Stimulated activated CD4-positive, alpha-beta T cell treated with anti-CD3 and anti-CD28 coated beads, TNF-alpha, amount 100 ng/mL, for 4 hours (primary cell): ENCODE measurements at regions not wholly inside any gene's neighbourhood (a gene's known extent, or its start where the extent isn't known, plus 50 kb on each side); places are given as distances from the start of the nearest gene placed in this dataset.
"Not testable (repeated sequence)": the region's sequence is repeated elsewhere in the genome, so short reads cannot be mapped to it uniquely, and the experiment has no call there.

Experiments
- DNase-seq, 3 experiments: peaks; one replicate each; pipeline ENCODE4 v3.0.0-alpha.2; 2020; ENCODE audit warnings: low read depth in 3 of 3

DNA sequence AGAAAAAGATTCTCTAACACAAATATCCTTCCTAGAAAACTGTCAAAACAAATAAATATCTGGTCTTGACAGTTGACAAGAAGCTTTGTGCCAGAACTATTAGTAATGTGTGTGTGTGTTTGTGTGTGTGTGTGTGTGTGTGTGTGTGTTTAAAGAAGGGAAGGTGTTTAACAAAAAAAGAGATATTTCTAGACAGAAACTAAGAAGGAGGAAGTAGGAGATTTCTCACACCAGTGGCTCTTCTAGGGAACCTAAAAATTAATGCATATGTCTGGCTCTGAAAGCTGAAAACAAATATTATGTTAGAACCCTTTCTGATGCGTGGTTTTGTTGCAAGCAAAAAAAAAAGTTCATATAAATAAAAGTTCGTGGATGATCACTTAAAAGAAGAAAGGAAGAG lies 277.5 kb downstream of the RPS4Y2 start:
- DNase-seq, result no peak

DNA sequence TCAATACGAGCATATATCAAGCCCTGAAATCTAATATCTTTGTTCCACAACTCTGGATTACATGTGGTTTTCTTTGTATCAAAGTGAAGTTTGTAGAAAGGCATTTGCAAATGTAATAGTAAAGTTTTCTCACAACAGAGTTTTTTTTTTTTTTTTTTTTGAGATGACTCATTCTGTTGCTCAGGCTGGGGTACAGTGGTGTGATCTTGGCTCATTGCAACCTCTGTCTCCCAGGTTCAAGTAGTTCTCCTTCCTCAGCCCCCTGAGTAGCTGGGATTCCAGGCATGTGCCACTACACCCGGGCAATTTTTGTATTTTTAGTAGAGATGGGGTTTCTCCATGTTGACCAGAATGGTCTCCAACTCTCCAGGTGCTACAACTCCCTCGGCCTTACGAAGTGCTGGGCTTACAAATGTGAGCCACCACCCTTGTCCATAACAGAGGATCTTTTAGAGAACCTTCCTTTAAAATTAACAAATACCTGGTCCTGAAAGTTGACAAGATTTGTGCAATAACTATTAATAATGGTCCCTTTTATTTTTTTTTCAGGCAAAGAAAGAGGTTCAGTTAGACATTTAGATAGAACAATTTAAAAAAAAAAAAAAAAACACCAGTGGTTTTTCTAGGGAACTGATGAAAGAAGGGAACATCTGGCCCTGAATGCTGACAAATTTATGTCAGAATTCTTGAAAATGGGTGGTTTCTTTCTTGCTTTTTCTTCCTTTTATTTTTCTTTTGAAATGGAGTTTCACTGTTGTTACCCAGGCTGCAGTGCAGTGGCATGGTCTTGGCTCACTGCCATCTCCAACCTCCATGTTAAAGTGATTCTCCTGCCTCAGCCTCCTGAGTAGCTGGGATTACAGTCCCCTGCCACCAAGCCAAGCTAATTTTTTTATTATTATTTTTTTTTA lies 278.5 kb downstream of the RPS4Y2 start:
- DNase-seq, result no peak

DNA sequence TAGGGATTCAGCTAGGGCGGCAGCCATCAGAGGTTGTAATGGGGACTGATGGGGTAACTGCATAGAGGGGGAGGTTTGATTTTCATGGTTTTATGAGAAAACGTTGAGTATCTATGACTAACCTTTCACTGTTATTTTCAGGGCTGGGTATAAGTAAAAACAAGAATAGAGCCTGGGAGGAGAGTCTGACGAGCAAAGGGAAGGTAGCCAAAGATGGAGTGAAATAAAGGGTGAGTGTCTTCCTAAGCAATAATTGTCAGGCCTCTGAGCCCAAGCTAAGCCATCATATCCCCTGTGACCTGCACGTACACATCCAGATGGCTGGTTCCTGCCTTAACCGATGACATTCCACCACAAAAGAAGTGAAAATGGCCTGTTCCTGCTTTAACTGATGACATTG lies 281.5 kb downstream of the RPS4Y2 start:
- not testable (repeated sequence) for DNase-seq

DNA sequence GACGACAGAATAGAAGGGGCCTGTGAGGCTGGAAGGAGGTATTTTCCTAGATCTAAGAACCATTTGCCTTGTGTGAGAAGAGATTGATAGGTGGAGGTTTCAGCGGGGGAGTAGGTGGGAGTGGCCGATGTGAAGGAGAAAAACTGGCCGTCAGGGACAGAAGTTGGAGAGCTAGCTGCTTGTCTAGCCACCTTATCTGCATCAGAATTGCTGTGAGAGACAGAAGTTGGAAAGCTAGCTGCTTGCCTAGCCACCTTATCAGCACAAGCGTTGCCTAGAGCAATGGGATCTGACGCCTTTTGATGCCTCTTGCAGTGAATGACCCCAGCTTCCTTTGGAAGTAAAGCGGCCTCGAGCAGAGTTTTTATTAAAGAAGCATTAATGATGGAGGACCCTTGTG lies 283.9 kb downstream of the RPS4Y2 start:
- no peak for DNase-seq

DNA sequence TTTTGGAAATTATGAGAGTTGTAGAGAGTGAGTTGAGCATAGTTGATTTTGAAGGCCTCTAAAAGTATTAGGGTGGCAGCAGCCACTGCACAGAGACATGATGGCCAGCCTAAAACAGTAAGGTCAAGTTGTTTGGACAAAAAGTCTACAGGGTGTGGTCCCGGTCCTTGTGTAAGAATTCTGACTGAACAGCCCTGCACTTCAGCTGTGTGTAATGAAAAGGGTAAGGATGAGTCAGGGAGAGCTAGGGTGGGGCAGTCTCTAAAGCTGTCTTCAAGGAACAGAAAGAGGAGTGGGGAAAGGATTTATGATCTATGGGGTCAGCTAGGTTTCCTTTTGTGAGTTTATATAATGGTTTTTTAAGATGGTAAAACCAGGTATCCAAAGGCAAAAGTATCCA lies 284.8 kb downstream of the RPS4Y2 start:
- DNase-seq, result not testable (repeated sequence)

DNA sequence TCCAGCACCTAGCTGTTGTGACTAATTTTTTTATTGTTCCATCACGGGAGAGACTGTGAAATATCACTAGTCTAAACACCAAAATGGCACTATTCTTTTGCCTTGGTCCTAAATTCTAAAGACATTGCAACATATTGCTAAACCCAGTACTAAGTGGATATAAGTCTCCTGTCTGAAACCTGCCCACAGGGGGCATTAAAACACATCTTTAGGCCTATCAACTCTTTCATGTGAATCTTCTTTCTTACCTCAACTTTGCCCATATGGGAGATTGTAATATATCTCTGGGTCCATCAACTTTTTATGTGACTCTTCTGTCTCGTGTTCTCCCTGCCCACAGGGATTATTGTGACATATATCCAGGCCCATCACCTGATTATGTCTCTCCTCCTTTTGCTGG lies 317.2 kb downstream of the RPS4Y2 start:
- no peak for DNase-seq

DNA sequence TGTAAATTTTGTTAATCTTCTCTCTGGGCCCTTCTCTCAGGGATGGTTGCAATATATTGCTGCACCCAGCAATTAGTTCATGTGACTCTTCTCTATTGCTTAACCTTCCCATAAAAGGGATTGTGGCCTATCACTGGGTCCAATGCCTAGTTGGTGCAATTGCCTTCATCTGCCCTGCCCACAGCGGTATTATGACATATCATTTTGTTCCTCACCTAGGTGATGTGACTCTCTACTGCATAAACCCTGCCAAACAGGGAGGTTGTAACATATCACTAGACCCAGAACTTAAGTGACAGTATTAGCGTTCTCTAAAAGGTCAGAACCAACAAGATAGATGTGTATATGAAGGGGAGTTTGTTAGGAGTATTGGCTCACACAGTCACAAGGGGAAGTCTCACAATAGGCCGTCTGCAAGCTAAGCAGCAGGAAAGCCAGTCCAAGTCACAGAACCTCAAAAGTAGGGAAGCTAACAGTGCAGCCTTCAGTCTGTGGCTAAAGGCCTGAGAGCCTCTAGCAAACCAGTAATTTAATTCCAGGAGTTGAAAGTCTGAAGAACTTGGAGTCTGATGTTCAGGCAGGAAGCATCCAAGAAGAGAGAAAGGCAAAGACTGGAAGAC lies 317.8 kb downstream of the RPS4Y2 start:
- DNase-seq, result no peak

DNA sequence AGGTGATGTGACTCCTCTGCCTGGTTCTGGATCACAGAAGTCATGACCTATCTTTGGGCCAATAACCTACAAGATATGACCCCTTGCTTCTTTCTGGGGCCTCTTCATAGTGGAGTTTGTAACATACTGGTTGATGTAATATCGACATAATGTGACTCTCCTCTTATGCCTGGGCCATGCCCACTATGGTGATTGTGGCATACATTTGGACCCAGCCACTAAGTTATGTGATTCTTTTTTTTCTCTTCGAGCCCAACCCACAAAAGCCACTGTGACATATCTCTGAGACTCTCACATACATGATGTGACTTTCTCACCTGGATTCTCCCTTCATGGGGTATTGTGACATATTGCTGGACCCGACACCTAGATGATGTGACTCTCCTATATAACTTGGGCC lies 319.8 kb downstream of the RPS4Y2 start:
- no peak for DNase-seq

DNA sequence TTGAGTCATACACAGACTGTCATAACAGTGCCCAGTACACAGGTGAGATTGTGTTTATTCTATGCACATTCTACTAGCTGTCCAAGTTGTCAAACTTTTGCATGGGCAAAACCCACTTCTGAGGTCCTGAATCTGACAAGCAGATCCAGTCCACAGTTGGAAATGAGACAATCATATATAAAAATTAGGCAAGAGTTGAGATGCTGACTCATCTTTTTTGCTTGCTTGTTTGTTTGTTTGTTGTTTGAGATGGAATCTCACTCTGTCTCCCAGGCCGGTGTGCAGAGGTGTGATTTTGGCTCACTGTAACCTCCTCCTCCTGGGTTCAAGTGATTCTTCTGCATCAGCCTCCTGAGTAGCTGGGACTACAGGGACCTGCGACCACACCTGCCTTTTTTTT lies 323.8 kb downstream of the RPS4Y2 start:
- no peak for DNase-seq

DNA sequence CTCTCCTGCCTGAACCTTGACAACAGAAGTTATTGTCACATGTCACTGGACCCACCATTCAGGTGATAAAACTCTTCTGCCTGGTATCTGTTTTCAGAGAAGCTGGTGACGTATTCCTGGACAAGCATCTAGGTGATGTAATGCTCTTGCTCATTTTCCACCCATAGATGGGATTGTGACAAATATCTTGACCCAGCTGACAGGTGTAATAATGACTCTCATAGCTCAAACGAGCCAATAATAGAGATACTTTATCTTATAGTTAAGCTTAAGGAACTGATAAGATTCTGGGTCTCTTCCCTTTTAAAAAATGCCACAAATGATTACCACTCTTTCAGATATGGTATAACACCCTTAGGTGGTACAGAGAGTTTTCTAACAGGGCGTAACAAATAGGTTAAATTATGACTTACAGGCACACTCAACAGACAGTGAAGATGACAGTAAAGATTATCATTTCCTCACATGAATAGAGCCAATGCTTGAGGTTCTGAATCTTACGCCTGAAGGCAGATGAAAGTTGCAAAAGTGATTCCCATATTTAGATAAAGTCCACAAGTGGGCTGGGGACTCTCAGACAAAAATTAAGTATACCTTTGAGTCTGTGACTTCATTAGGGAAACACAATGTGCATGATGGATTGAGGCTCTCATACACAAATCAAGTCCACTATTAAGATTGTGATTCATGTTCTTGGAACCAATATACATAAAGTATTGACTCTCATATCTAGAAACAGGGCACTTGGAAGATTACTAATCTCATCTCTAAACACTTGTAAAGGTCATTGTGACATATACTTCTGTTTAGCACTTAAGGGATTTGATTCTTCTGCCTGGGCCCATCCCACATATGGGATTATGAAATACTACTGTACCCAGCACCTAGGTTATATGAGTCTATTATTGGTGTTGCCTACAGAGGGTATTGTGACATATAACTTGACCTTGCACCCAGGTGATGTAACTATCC lies 326.0 kb downstream of the RPS4Y2 start:
- no peak for DNase-seq

DNA sequence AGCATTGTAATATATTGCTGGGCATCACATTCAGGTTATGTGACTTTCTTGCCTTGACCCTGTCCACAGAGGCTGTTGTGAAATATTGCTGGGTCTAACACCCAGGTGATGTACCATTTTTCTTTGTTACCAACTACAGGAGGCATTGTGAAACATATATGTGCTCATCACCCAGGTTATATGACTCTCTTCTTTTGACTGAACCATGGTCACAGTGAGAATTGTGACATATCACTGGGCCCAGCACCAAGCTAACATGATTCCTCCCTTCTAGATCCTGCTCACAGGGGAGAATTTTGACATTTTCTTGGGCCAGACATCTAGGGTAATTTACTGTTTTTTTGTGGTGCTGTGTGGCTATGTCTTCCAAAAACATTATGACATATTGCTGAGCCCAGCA lies 326.7 kb downstream of the RPS4Y2 start:
- no peak for DNase-seq

DNA sequence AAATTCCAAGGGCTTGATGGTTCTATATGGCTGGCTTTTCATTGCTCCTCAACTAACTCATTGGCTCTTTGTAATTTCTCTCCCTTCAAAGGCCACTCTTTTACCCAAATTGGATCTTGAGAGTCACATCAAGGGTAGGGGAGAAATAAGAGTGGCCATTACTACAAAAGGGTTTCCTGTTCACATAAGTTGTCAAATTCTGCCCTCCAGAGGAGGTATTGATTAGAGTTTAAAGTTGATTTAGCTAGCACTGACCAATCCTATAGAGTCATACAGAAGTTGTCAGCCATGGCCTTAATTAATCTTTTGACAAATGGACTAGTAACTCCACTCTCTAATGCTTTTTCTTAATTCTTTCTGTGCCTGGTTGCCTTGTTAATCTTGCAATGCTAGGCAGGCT lies 336.0 kb downstream of the RPS4Y2 start:
- no peak for DNase-seq

DNA sequence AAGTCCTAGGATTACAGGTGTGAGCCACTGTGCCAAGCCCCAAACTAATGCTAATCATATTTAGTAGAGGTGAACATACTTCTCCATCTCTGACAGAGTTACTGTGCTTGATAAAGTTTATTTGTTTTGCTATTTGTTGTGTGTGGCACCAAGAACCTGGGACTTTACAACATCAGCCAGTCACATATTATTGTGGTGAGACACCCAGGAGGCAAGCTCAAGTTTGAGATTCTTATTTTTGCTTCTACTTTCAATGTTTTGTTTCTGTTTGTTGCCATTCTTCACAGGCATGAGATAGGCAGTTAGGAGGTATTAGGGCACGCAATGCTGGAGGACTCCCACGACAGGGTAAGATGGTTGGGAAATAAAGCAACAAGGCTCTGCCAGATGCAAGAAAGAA lies 346.6 kb downstream of the RPS4Y2 start:
- DNase-seq, result no peak

DNA sequence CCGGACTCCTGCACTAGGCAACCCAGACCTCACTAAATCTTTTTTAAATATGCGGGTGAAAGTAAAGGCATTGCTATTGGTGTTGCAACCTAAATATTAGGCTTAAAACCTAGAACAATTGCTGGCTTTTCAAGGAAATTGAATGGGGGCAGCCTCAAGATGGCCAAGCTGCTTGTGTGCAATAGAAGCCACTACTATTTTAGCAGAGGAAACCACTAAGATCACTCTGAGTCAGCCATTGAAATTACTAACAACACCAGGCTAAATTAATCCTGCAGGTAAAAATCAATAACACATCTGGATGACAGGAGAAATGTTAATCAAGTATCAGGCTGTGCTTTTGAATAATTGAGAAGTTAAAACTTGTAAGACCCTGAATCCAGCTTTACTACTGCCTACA lies 348.0 kb downstream of the RPS4Y2 start:
- DNase-seq, result no peak

DNA sequence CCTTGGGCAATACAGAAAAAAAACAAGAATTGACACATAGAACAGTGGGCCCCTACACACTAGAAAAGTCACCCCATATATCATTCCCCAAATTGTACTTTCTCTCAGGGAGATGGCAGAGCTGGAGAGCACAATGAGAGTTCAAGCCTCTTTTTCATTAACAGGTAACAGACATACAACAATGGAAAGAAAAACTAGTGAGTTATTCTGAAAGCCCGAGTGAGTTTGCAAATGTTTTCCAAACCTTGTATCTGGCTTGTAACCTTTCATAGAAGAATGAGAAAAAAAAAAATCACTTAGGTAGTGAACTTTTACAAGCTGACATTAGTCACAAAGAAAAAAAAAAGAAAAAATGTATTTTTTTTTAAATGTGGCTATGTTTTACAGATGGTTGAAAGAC lies 349.6 kb downstream of the RPS4Y2 start:
- DNase-seq, result no peak

DNA sequence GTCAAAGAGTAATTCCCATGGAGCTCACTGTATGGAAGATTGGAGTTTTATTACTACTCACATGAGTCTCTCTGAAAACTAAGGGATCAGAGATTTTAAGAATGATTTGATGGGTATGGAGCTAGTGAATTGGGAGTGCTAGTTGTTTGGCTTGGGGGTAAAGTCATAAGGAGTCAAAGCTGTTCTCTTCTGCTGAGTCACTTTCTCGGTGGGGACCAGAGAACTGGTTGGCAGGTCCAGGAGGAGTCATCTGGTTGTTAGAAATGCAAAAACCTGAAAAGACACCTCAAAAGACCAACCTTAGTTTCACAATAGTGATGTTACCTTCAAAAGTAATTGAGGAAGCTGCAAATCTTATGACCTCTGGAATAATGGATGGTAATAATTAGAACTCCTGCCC lies 355.4 kb downstream of the RPS4Y2 start:
- DNase-seq, result no peak

DNA sequence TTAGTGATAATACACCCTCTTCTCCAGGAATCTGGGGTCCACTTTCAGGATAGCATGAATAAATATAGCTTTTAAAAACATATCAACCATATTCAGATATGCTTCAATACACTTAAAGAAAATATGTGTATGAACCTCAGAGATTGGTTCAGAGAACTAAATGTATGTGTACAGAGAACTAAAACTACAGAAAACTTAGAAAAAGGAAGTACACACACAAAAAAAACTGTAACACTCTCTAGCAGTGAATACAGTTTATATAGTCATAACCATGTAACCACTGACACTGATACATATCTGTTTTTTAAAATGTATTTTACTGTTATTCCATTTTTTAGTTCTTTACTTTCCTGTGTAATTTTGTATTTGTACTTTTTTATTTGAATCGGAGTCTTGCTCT lies 365.2 kb downstream of the RPS4Y2 start:
- no peak for DNase-seq

DNA sequence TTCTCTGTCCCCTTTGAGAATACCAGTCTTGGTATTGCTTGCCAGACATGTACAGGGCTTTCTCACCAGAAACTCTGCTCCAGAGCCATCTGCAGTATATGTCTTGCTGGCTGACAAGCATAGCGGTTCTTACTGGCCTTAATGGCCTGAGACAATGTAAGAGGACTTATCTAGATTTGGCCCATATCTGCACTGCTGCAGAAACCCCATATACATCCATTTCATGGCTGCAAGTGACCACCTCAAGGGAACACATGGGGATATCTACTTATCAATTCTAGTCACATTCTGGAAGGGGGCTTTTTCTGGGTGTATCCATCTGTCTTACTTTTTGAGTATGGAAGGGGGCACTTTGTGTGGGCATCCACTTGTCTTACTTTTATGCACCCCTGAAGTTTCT lies 375.5 kb upstream of the RBMY1B start:
- no peak for DNase-seq

DNA sequence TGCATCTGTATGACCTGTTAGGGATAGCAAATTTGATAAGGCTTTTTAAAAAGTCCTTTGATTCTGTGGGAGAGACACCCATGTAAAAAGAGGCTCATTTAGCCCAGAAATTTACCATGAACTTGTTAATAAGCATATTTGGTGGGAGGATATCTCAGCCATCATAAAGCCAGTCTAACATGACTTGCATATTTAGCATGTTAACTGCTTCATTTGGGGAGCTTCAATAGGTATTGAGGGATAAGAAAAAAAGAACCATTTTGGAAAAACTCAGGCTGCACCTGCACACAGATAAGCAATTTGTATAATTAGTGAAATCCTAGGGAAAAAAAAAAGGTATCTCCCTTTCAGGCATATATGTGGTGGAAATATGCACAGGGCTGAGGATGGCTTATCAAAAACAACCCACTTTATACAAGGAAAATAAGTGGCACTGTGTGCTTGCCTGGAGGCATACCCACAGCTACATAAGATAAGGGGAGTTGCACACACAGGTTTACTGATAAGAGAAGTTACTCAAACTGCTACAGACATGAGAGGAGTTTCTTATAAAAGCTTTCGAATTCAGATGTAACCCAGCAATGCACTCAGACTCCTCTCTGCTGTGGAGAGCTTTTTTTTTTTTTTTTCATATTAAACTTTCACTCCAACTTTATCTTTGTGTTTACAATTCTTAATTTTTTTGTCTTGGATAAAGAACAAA lies 372.9 kb upstream of the RBMY1B start:
- no peak for DNase-seq

DNA sequence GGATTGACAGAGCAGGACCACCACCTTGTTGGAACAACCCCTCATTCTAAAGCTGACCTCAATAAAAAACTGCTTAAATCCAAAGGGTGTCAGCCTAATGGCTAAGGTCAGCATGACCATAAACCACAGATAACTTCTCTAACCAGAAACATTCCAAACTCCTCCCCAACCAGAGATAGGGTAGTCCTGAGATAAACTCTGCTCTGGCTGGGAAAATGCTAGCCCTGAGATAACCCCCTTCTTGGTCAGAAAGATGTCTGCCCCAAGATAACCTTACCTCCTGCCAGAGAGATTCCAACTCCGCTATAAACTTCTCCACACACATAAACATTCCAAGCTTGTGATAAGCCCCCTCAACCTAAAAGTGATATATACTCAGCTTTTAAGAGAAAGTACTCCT lies 364.8 kb upstream of the RBMY1B start:
- DNase-seq, result no peak

DNA sequence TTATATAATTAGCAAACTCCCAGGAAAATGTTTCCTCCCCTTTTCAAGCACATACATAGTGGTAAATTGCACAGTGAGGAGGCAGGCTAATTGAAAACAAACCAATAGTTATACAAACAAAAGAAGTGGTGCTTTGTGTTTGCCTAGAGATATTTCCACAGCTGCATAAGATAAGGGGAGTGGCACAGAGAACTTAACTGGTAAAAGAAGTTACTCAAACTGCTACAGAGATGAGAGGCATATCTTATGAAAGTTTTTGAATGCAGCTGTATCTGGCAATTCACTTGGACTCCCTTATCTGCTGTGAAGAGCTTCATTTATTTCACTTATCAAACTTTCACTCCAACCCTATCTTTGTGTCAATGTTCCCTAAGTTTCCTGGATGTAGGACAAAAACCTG lies 361.2 kb upstream of the RBMY1B start:
- no peak for DNase-seq

DNA sequence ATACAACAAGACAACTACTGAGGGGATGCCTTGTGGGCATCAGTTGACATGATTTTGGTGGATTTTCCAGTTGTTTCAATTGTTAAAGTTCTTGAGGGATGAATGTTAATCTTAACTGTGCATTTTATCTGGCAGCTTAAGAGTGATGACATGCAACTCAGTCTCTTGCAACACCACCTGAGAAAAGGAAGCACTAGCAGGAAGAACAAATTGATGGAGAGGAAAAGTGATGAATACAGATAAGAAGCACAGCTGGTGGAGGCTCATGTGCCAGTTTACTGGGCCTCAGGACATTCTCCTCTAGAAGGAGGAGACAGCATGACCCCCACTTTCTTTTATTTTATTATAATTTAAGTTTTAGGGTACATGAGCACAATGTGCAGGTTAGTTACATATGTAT lies 341.3 kb upstream of the RBMY1B start:
- no peak for DNase-seq
